Spleen (tissue), 11 donors: ENCODE measurements at regions not wholly inside any gene's neighbourhood (a gene's known extent, or its start where the extent isn't known, plus 50 kb on each side); places are given as distances from the start of the nearest gene placed in this dataset.
"Not testable (repeated sequence)": the region's sequence is repeated elsewhere in the genome, so short reads cannot be mapped to it uniquely, and the experiment has no call there.

Experiments
- DNase-seq: peaks from one replicate; pipeline ENCODE4 v3.0.0-alpha.2; 2020
- H3K27ac ChIP-seq, 8 donors: fragments of 200-600 bp; sonication (generic) in 7 of 8; 1 replicate in 4 of 8; 2 replicates in 4 of 8; pipeline versions ENCODE4 v1.5.0 to v1.8.0; 2016 to 2021; ENCODE audit warnings: inconsistent platforms in 4 of 8, mild to moderate bottlenecking in 4 of 8, moderate library complexity in 1 of 8
- H3K27me3 ChIP-seq, 7 donors: fragments of 200-600 bp; sonication (generic) in 6 of 7; replicated peaks in 1 of 7; 1 replicate in 4 of 7; 2 replicates in 3 of 7; pipeline versions ENCODE4 v1.5.0 to v1.8.0; 2016 to 2021; ENCODE audit warnings: inconsistent platforms in 3 of 7, mild to moderate bottlenecking in 1 of 7
- H3K36me3 ChIP-seq, 6 donors: fragments of 200-600 bp; sonication (generic) in 5 of 6; 1 replicate in 4 of 6; 2 replicates in 2 of 6; pipeline versions ENCODE4 v1.5.0 to v1.8.0; 2016 to 2021; ENCODE audit warnings: inconsistent platforms in 2 of 6
- H3K4me1 ChIP-seq, 6 donors: fragments of 200-600 bp; sonication (generic) in 5 of 6; 1 replicate in 3 of 6; 2 replicates in 3 of 6; pipeline versions ENCODE4 v1.5.0 to v1.8.0; 2016 to 2021; ENCODE audit warnings: inconsistent platforms in 3 of 6
- H3K4me3 ChIP-seq, 8 donors: fragments of 200-600 bp; sonication (generic) in 7 of 8; 1 replicate in 4 of 8; 2 replicates in 4 of 8; pipeline versions ENCODE4 v1.5.0 to v1.8.0; 2016 to 2021; ENCODE audit warnings: inconsistent platforms in 4 of 8, mild to moderate bottlenecking in 4 of 8, moderate library complexity in 2 of 8
- H3K9me3 ChIP-seq, 8 donors: fragments of 200-600 bp; sonication (generic) in 7 of 8; 1 replicate in 4 of 8; 2 replicates in 4 of 8; pipeline versions ENCODE4 v1.5.0 to v1.8.0; 2016 to 2021; ENCODE audit warnings: inconsistent platforms in 4 of 8
- POLR2A ChIP-seq, 3 donors: fragments of 450-650 bp; IDR thresholded peaks; one replicate each; pipeline ENCODE4 v1.5.1; 2017; ENCODE audit warnings: antibody characterized with exemption in 3 of 3, mild to moderate bottlenecking in 1 of 3
- POLR2AphosphoS5 ChIP-seq, 3 donors: sonication (generic); formaldehyde crosslinking; IDR thresholded peaks; one replicate each; pipeline ENCODE4 v1.5.1; 2017; ENCODE audit warnings: antibody characterized with exemption in 3 of 3
- WGBS, 5 donors: extraction: QIAGEN DNeasy Blood & Tissue Kit in 3 of 5; methylation state at CpG; one replicate each; pipeline versions ENCODE4 v1.1.5 to v1.1.7; 2013 to 2018; 5-methylcytosine and 5-hydroxymethylcytosine counted together
- intact Hi-C: fragments of 100-400 bp; cut with DNase I; formaldehyde crosslinking; loops from one replicate; pipeline ENCODE4 v1.15.0; 2023; ENCODE audit warnings: low total_unique reads
- TF ChIP-seq, protein P1 (sequence below), 11 experiments: fragments of 200-600 bp in 7 of 11; fragments of 450-650 bp in 4 of 11; sonication (generic) in 4 of 11; IDR thresholded peaks in 8 of 11; conservative IDR thresholded peaks in 3 of 11; 1 replicate in 7 of 11; 2 replicates in 4 of 11; pipeline versions ENCODE4 v1.4.0 to v1.8.0; 2016 to 2021; ENCODE audit warnings: antibody characterized with exemption in 11 of 11, inconsistent platforms in 4 of 11, mild to moderate bottlenecking in 1 of 11
- donor health status: healthy with polysubstance abuse.
- donor health status: DM: no; HTN: no; CAD: no; lungs with moderate emphysema.
- donor health status: DM: no; HTN: no; CAD: no.
- donor health status: Bipolar disorder and iron deficiency.
- donor health status: healthy.
- donor health status: DM: no; HTN: no; CAD: no.
- donor health status: DM: yes; HTN: yes; CAD: no.

DNA sequence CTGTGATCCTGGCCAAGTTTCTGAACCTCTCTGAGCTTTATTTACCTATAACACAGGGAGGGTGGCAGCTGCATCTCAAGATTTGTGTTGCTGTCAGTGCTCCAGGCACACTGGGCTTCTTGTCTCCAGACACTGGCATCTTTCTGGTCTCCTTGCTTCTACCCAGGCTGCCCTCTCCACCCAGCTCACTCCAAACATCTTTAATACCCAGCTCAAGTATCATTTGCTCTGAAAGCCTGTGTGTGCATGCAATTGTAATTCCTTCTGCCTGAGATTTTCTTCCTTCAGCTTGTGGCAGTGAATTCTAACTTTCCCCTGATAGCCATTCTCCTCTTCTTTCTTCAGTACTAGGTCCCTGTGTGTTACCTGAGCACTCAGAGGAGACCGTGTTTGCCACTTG is 50.7 kb upstream of the USP7 start:
- Histone ChIP-seq H3K36me3 (no peaks in the 10 kb centered on the region), H3K27me3 (peaks cover 0 to 42% (median 3%) of the 10 kb centered on the region in 7 donors), H3K27ac (no peak overlapping the region), H3K9me3 (peaks cover 3 to 24% (median 17%) of the 10 kb centered on the region in 8 donors), H3K4me1 (peaks cover 0 to 4% (median 0%) of the 10 kb centered on the region in 6 donors), H3K4me3 (no peak overlapping the region)
- no peak for DNase-seq
- intact Hi-C loops: no loop called here
- TF ChIP-seq POLR2AphosphoS5 (IDR thresholded peaks at IDR 0.05) (no peak), POLR2A (IDR thresholded peaks at IDR 0.05) (no peak)
- TF ChIP-seq, protein P1, sequence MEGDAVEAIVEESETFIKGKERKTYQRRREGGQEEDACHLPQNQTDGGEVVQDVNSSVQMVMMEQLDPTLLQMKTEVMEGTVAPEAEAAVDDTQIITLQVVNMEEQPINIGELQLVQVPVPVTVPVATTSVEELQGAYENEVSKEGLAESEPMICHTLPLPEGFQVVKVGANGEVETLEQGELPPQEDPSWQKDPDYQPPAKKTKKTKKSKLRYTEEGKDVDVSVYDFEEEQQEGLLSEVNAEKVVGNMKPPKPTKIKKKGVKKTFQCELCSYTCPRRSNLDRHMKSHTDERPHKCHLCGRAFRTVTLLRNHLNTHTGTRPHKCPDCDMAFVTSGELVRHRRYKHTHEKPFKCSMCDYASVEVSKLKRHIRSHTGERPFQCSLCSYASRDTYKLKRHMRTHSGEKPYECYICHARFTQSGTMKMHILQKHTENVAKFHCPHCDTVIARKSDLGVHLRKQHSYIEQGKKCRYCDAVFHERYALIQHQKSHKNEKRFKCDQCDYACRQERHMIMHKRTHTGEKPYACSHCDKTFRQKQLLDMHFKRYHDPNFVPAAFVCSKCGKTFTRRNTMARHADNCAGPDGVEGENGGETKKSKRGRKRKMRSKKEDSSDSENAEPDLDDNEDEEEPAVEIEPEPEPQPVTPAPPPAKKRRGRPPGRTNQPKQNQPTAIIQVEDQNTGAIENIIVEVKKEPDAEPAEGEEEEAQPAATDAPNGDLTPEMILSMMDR (IDR thresholded peaks at IDR 0.05 in 8 of 11, conservative IDR thresholded peaks at IDR 0.05 in 3 of 11): no peak
- 91 to 100% (median 92%) methylated on average over 1 of the region's 1 CpG for WGBS, 5 donors

DNA sequence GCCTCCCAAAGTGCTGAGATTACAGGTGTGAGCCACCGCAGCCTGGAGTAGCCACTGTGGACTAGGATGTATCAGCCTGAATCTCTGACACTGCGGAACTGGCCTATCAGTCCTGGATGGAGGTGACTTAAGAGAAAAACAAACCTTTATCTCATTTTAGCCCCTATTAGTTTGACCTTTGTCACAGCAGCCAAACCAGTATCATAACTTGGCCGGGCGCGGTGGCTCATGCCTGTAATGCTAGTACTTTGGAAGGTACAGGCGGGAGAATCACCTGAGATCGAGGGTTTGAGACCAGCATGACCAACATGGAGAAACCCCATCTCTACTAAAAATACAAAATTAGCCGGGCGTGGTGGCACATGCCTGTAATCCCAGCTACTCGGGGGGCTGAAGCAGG is 51.8 kb upstream of the USP7 start:
- no peak overlapping the region for H3K27ac ChIP-seq
- no peak overlapping the region for H3K4me3 ChIP-seq
- peaks cover 3 to 24% (median 17%) of the 10 kb centered on the region in 8 donors for H3K9me3 ChIP-seq
- peaks cover 0 to 34% (median 3%) of the 10 kb centered on the region in 7 donors for H3K27me3 ChIP-seq
- 91 to 95% (median 92%) methylated on average over 7 to 10 of the region's 10 CpGs for WGBS, 5 donors
- H3K36me3 ChIP-seq: no peaks in the 10 kb centered on the region
- H3K4me1 ChIP-seq: peaks cover 0 to 4% (median 0%) of the 10 kb centered on the region in 6 donors
- TF ChIP-seq POLR2A (IDR thresholded peaks at IDR 0.05): no peak
- TF ChIP-seq, protein P1 (IDR thresholded peaks at IDR 0.05 in 8 of 11, conservative IDR thresholded peaks at IDR 0.05 in 3 of 11): no peak
- TF ChIP-seq POLR2AphosphoS5 (IDR thresholded peaks at IDR 0.05): no peak
- DNase-seq: no peak
- intact Hi-C loops: no loop called here

DNA sequence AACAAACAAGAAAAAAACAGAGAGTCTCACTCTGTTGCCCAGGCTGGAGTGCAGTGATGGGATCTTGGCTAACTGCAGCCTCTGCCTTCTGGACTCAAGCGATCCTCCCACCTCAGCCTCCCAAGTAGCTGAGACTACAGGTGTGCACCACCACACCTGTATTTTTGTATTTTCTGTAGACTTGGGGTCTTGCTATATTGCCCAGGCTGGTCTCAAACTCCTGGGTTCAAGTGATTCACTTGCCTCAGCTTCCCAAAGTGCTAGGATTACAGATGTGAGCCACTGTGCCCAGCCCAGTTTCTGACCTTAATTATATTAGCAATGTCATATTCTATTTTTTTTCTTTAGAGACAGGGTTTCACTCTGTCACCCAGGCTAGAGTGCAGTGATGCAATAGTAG is 52.3 kb upstream of the USP7 start:
- H3K4me3 ChIP-seq, H3K4me1 ChIP-seq, H3K36me3 ChIP-seq, H3K27ac ChIP-seq, DNase-seq, intact Hi-C loops: not testable (repeated sequence)
- WGBS, 5 donors: 94 to 100% (median 100%) methylated on average over 1 of the region's 1 CpG
- Histone ChIP-seq H3K27me3 (peaks cover 0 to 34% (median 3%) of the 10 kb centered on the region in 7 donors), H3K9me3 (peaks cover 3 to 24% (median 17%) of the 10 kb centered on the region in 8 donors)

DNA sequence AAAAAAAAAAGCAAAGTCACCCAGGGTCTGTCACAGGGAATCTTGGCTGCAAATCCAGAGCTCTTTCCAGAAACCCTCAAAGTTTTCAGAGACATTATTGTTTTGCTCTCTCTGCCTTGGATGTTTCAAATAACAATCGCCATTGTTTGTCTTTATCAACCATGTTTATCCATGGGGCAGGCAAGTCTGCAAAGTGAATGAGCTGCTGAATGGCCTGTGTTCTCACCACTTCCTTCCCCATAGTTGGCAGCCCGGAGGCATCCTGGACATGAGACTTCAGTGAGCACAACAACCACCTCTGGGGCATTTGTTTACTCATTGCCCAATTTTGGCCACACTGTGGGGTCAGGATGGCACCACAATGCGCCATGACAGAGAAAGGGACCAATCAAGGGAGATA is 53.1 kb upstream of the USP7 start:
- no peak for DNase-seq
- 43 to 54% (median 46%) methylated on average over 3 of the region's 3 CpGs for WGBS, 5 donors
- Histone ChIP-seq H3K4me1 (peaks cover 0 to 4% (median 0%) of the 10 kb centered on the region in 6 donors), H3K27ac (no peak overlapping the region), H3K36me3 (no peaks in the 10 kb centered on the region), H3K4me3 (no peak overlapping the region), H3K27me3 (peaks cover 0 to 34% (median 3%) of the 10 kb centered on the region in 7 donors), H3K9me3 (peaks cover 3 to 24% (median 17%) of the 10 kb centered on the region in 8 donors)
- intact Hi-C loops: no loop called here
- TF ChIP-seq POLR2A (IDR thresholded peaks at IDR 0.05) (no peak), POLR2AphosphoS5 (IDR thresholded peaks at IDR 0.05) (no peak)
- TF ChIP-seq, protein P1 (IDR thresholded peaks at IDR 0.05 in 8 of 11, conservative IDR thresholded peaks at IDR 0.05 in 3 of 11): no peak
